GM10248 (cell line): ENCODE measurements at regions not wholly inside any gene's neighbourhood (a gene's known extent, or its start where the extent isn't known, plus 50 kb on each side); places are given as distances from the start of the nearest gene placed in this dataset.

Experiments used
- CTCF ChIA-PET: fragments of 300-600 bp; sonication (Branson Sonifier 250); formaldehyde crosslinking; extraction: SDS; loops from one replicate; lab custom pipeline; 2021; ENCODE audit warnings: antibody characterized with exemption; lab: Yijun Ruan, JAX
- POLR2A ChIA-PET: fragments of 350-650 bp; sonication (Branson Sonifier 250); formaldehyde crosslinking; extraction: SDS; loops from one replicate; lab custom pipeline; 2020; ENCODE audit warnings: antibody characterized with exemption; lab: Yijun Ruan, JAX
- DNase-seq: peaks from one replicate; pipeline ENCODE4 v3.0.0; 2012; ENCODE audit errors: extremely low spot score
- CTCF ChIP-seq: IDR thresholded peaks from 2 replicates; pipeline ENCODE4 v1.5.1; 2012; ENCODE audit warnings: mild to moderate bottlenecking, low read depth; ENCODE audit errors: extremely low read depth, missing control alignments, control extremely low read depth

GRCh38 chr6:157760589-157761330 is 62.3 kb upstream of the SNX9 start:
- CTCF ChIA-PET: interaction anchor here (1.3 to 10.3 kb wide), 4 partner anchors 39 to 486 kb away, joined by 3 to 115 read pairs (median 5); no protein-coding TSS in a partner anchor
- TF ChIP-seq CTCF: no peak
- DNase-seq: no peak
- POLR2A ChIA-PET: no interaction called here

GRCh38 chr6:157761331-157761921 is 61.6 kb upstream of the SNX9 start:
- no peak for TF ChIP-seq CTCF
- DNase-seq: peak; percentile 43
- ChIA-PET POLR2A (no interaction called here), CTCF (interaction anchor here (1.2 to 10.3 kb wide), 7 partner anchors 39 to 486 kb away, joined by 3 to 115 read pairs (median 4); no protein-coding TSS in a partner anchor)

GRCh38 chr6:157761926-157762325 is 61.1 kb upstream of the SNX9 start:
- DNase-seq: no peak
- CTCF ChIA-PET: interaction anchor here (1.2 to 10.3 kb wide), 9 partner anchors 38 to 487 kb away, joined by 3 to 115 read pairs (median 4); no protein-coding TSS in a partner anchor
- POLR2A ChIA-PET: no interaction called here
- TF ChIP-seq CTCF: no peak

GRCh38 chr6:157762636-157763035 is 60.4 kb upstream of the SNX9 start:
- no peak for DNase-seq
- TF ChIP-seq CTCF: no peak
- POLR2A ChIA-PET: interaction anchor here (0.9 kb wide), 1 partner anchor 38 kb away, joined by 3 read pairs; no protein-coding TSS in a partner anchor
- CTCF ChIA-PET: interaction anchor here (1.2 to 10.3 kb wide), 10 partner anchors 9 to 488 kb away, joined by 3 to 115 read pairs (median 4); no protein-coding TSS in a partner anchor

- no peak for TF ChIP-seq CTCF
- ChIA-PET CTCF (interaction anchor here (1.2 to 10.3 kb wide), 8 partner anchors 7 to 220 kb away, joined by 3 to 115 read pairs (median 4); no protein-coding TSS in a partner anchor), POLR2A (interaction anchor here (0.9 kb wide), 1 partner anchor 38 kb away, joined by 3 read pairs; no protein-coding TSS in a partner anchor)
- no peak for DNase-seq
These were observed 59.7 kb upstream of the SNX9 start for GRCh38 chr6:157763129-157763903.

GRCh38 chr6:157763904-157764177 is 59.2 kb upstream of the SNX9 start:
- no peak for TF ChIP-seq CTCF
- ChIA-PET CTCF (interaction anchor here (0.8 to 10.3 kb wide), 7 partner anchors 8 to 301 kb away, joined by 3 to 115 read pairs (median 4); no protein-coding TSS in a partner anchor), POLR2A (interaction anchor here (1.1 kb wide), 1 partner anchor 37 kb away, joined by 4 read pairs; no protein-coding TSS in a partner anchor)
- no peak for DNase-seq
